ENCODE measurements at regions not wholly inside any gene's neighbourhood (a gene's known extent, or its start where the extent isn't known, plus 50 kb on each side); places are given as distances from the start of the nearest gene placed in this dataset.
"Not testable (repeated sequence)": the region's sequence is repeated elsewhere in the genome, so short reads cannot be mapped to it uniquely, and the experiment has no call there.

DNA sequence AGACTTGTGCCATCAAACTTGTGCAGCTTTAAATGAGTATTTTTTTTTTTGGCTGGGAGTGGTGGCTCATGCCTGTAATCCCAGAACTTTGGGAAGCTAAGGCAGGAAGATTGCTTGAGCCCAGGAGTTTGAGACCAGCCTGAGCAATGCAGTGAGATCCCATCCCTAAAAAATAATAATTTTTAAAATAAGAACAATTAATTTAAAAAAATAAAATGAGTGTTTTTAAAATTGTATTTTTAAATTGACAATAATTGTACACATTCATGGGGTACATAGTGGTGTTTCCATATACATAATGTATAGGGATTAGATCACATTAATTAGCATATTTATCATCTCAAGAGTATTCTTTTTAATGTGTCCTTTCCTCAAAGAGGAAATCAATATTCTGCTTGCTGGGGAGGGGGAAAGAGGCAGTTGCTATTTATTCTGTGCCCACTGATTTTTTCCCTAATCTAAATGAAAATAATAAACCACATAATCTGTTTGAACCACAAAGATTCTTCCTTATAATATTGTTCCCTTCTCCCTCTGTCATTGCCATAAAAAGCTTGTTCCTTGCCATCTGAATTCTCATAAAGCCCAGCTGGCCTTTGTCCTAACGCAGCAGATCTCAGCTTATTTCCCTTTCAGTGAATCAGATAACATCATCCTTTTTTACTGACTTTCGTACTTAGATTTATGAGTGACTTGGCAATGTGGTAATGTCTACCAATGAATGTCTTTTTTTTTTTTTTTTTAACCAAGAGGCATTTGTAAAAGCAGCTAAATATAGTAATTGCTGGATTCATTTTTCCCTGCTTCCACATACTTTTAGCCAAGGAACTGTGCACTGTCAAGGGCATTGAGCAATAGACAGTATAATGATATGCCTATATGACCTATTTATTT, 81.8 kb upstream of the RUBCNL start:
- in situ Hi-C loops (cut with MboI; ENCODE audit: low pct_ligation_motif_present in 1 of 4, low pct_unique_long_range_greater_than_20kb in 1 of 4, low sequenced_read_pairs in 3 of 4): no loop called here
- Histone ChIP-seq H3K36me3 (no peaks in the 10 kb centered on the region), H3K9me3 (no peaks in the 10 kb centered on the region), H3K4me1 (peaks cover 0 to 14% (median 0%) of the 10 kb centered on the region in 4 donors), H3K4me3 (no peak overlapping the region), H3K27me3 (no peaks in the 10 kb centered on the region), H3K27ac (no peak overlapping the region)
- DNase-seq: no peak
- WGBS, 2 donors (ENCODE audit: low coverage in 1 of 2): 16 to 19% methylated on average over 2 of the region's 2 CpGs
- TF ChIP-seq EP300 (IDR thresholded peaks at IDR 0.05; ENCODE audit: low read depth) (no peak), CTCF (IDR thresholded peaks at IDR 0.05) (no peak), POLR2A (IDR thresholded peaks at IDR 0.05) (no peak), POLR2AphosphoS5 (IDR thresholded peaks at IDR 0.05) (no peak)
- intact Hi-C loops (cut with DNase I; ENCODE audit: low total_unique reads): no loop called here

DNA sequence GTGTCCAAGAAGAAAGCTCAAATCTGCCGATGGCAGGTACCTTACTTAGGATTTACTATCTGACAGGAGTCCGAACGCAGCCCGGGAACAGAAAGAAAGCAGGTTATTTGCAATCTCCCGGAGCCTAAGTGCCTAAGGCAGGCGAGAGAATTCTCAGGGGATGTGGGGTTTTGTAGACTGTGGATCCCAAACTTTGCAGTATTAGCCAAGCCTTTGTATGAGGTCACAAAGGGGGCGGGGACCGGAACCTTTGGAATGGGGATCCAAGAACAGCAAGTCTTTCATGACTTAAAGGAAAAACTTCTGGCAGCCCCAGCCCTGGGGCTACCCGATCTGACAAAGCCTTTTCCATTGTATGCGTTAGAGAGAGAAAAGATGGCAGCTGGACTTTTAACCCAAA, 80.6 kb upstream of the RUBCNL start:
- H3K27ac ChIP-seq; H3K4me3 ChIP-seq; DNase-seq; H3K27me3 ChIP-seq; intact Hi-C loops (cut with DNase I; ENCODE audit: low total_unique reads); H3K36me3 ChIP-seq; in situ Hi-C loops (cut with MboI; ENCODE audit: low pct_ligation_motif_present in 1 of 4, low pct_unique_long_range_greater_than_20kb in 1 of 4, low sequenced_read_pairs in 3 of 4); H3K9me3 ChIP-seq: not testable (repeated sequence)
- peaks cover 0 to 14% (median 0%) of the 10 kb centered on the region in 4 donors for H3K4me1 ChIP-seq
- 82% methylated on average over 10 of the region's 10 CpGs; no CpG with 5 or more reads in 1 of the 2 donors for WGBS, 2 donors (ENCODE audit: low coverage in 1 of 2)

DNA sequence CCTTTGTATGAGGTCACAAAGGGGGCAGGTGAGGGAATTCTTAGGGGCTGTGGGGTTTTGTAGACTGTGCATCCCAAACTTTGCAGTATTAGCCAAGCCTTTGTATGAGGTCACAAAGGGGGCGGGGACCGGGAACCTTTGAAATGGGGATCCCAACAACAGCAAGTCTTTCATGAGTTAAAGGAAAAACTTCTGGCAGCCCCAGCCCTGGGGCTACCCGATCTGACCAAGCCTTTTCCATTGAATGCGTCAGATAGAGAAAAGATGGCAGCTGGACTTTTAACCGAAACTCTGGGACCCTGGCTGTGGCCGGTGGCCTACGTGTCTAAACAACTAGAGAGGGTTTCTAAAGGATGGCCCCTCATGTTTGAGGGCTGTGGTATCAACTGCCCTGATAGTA, 79.0 kb upstream of the RUBCNL start:
- H3K4me3 ChIP-seq; DNase-seq; in situ Hi-C loops (cut with MboI; ENCODE audit: low pct_ligation_motif_present in 1 of 4, low pct_unique_long_range_greater_than_20kb in 1 of 4, low sequenced_read_pairs in 3 of 4); intact Hi-C loops (cut with DNase I; ENCODE audit: low total_unique reads); H3K9me3 ChIP-seq; H3K27ac ChIP-seq; H3K36me3 ChIP-seq; H3K27me3 ChIP-seq: not testable (repeated sequence)
- WGBS, 2 donors (ENCODE audit: low coverage in 1 of 2): 85 to 94% methylated on average over 2 to 7 of the region's 7 CpGs
- peaks cover 0 to 14% (median 0%) of the 10 kb centered on the region in 4 donors for H3K4me1 ChIP-seq

DNA sequence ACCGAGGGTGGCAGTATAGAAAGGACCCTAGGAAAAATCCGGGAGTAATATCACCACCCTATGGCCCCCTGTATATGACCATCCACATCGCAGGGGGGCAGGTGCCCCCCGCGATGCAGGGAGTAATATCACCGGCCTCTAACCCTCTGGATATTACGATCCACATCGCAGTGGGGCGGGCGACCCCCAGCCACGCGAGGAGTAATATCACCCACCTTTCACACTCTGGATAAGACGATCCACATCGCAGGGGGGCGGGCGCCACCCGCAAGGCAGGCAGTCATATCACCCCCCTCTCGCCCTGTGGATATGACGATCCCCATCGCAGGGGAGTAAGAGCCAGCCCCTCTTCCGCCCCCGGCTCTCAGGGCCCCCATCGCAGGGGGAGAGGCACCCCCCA, 76.7 kb upstream of the RUBCNL start:
- in situ Hi-C loops (cut with MboI; ENCODE audit: low pct_ligation_motif_present in 1 of 4, low pct_unique_long_range_greater_than_20kb in 1 of 4, low sequenced_read_pairs in 3 of 4): no loop called here
- H3K27ac ChIP-seq: no peak overlapping the region
- 91% methylated on average over 23 of the region's 23 CpGs; no CpG with 5 or more reads in 1 of the 2 donors for WGBS, 2 donors (ENCODE audit: low coverage in 1 of 2)
- H3K36me3 ChIP-seq: no peaks in the 10 kb centered on the region
- DNase-seq: no peak
- H3K27me3 ChIP-seq: no peaks in the 10 kb centered on the region
- intact Hi-C loops (cut with DNase I; ENCODE audit: low total_unique reads): no loop called here
- H3K9me3 ChIP-seq: no peaks in the 10 kb centered on the region
- TF ChIP-seq EP300 (IDR thresholded peaks at IDR 0.05; ENCODE audit: low read depth) (no peak), POLR2AphosphoS5 (IDR thresholded peaks at IDR 0.05) (no peak), CTCF (IDR thresholded peaks at IDR 0.05) (no peak), POLR2A (IDR thresholded peaks at IDR 0.05) (no peak)
- H3K4me3 ChIP-seq: no peak overlapping the region
- peaks cover 0 to 6% (median 0%) of the 10 kb centered on the region in 4 donors for H3K4me1 ChIP-seq

DNA sequence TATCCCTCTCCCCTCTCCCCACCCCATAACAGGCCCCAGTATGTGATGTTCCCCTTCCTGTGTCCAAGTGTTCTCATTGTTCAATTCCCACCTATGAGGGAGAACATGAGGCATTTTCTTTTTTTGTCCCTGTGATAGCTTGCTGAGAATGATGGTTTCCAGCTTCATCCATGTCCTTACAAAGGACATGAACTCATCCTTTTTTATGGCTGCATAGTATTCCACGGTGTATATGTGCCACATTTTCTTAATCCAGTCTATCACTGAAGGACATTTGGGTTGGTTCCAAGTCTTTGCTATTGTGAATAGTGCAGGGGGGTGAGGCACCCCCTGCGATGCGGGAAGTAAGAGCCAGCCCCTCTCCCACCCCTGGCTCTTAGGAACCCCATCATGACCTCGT, 73.2 kb upstream of the RUBCNL start:
- H3K27me3 ChIP-seq; H3K27ac ChIP-seq; DNase-seq; H3K36me3 ChIP-seq; intact Hi-C loops (cut with DNase I; ENCODE audit: low total_unique reads); H3K4me1 ChIP-seq; in situ Hi-C loops (cut with MboI; ENCODE audit: low pct_ligation_motif_present in 1 of 4, low pct_unique_long_range_greater_than_20kb in 1 of 4, low sequenced_read_pairs in 3 of 4); H3K9me3 ChIP-seq; H3K4me3 ChIP-seq: not testable (repeated sequence)
- 85 to 93% methylated on average over 3 to 4 of the region's 4 CpGs for WGBS, 2 donors (ENCODE audit: low coverage in 1 of 2)

DNA sequence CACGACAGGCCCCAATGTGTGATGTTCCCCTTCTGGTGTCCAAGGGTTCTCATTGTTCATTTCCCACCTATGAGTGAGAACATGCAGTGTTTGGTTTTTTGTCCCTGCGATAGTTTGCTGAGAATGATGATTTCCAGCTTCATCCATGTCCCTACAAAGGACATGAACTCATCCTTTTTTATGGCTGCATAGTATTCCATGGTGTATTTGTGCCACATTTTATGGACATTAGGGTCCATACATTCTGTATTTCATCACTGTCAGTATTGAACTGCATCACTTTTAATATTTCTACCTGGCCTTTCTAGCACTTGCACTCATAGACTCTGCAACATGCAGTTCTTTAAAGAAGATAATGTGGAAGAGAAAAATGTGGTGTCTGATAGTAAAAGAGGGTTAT, 70.2 kb upstream of the RUBCNL start:
- in situ Hi-C loops (cut with MboI; ENCODE audit: low pct_ligation_motif_present in 1 of 4, low pct_unique_long_range_greater_than_20kb in 1 of 4, low sequenced_read_pairs in 3 of 4); H3K9me3 ChIP-seq; intact Hi-C loops (cut with DNase I; ENCODE audit: low total_unique reads); H3K4me3 ChIP-seq; H3K4me1 ChIP-seq; H3K36me3 ChIP-seq; H3K27ac ChIP-seq; H3K27me3 ChIP-seq; DNase-seq: not testable (repeated sequence)
- 50 to 88% methylated on average over 1 of the region's 2 CpGs for WGBS, 2 donors (ENCODE audit: low coverage in 1 of 2)
